ENCODE measurements at regions not wholly inside any gene's neighbourhood (a gene's known extent, or its start where the extent isn't known, plus 50 kb on each side); places are given as distances from the start of the nearest gene placed in this dataset.

DNA sequence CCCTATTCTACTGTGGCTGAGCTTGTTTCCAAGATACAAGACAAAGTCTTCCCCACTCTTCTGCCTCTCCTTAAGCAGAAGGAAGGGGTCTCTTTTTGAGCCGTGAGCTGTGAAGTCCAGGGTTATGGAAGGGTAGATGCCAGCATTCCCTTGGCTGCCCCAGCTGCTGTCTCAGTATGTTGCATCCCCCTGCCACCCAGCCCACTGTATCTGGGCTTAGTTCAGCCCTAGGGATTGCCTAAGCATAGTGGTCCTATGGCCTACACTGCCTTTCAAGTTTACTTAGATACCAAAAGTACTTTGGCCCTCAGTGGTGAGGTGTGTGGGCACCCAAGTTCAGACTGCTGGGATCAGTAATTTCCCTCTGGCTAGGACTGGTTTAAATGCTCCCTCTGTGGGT is 421.9 kb upstream of the KHDRBS2 start:
- H3K9me3 ChIP-seq: peaks cover 0 to 33% (median 0%) of the 10 kb centered on the region in 11 donors
- no peak overlapping the region for H3K27ac ChIP-seq
- TF ChIP-seq, protein P1, sequence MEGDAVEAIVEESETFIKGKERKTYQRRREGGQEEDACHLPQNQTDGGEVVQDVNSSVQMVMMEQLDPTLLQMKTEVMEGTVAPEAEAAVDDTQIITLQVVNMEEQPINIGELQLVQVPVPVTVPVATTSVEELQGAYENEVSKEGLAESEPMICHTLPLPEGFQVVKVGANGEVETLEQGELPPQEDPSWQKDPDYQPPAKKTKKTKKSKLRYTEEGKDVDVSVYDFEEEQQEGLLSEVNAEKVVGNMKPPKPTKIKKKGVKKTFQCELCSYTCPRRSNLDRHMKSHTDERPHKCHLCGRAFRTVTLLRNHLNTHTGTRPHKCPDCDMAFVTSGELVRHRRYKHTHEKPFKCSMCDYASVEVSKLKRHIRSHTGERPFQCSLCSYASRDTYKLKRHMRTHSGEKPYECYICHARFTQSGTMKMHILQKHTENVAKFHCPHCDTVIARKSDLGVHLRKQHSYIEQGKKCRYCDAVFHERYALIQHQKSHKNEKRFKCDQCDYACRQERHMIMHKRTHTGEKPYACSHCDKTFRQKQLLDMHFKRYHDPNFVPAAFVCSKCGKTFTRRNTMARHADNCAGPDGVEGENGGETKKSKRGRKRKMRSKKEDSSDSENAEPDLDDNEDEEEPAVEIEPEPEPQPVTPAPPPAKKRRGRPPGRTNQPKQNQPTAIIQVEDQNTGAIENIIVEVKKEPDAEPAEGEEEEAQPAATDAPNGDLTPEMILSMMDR (IDR thresholded peaks at IDR 0.05): no peak
- H3K36me3 ChIP-seq: no peaks in the 10 kb centered on the region
- intact Hi-C loops (cut with DNase I): no loop called here
- no peak for DNase-seq
- H3K4me1 ChIP-seq: no peaks in the 10 kb centered on the region
- 80 to 84% methylated on average over 1 of the region's 1 CpG for WGBS, 2 donors
- ATAC-seq: no peak
- no peak overlapping the region for H3K4me3 ChIP-seq
- no peaks in the 10 kb centered on the region for H3K27me3 ChIP-seq

GRCh38 chr6:62707156-62707555 is 421.1 kb upstream of the KHDRBS2 start:
- TF ChIP-seq, protein P1 (IDR thresholded peaks at IDR 0.05): no peak
- Histone ChIP-seq H3K27me3 (no peaks in the 10 kb centered on the region), H3K9me3 (peaks cover 0 to 33% (median 0%) of the 10 kb centered on the region in 11 donors), H3K27ac (no peak overlapping the region), H3K4me3 (no peak overlapping the region), H3K4me1 (no peaks in the 10 kb centered on the region), H3K36me3 (no peaks in the 10 kb centered on the region)
- intact Hi-C loops (cut with DNase I): no loop called here
- WGBS, 2 donors: 71 to 84% methylated on average over 1 of the region's 1 CpG
- DNase-seq: no peak
- ATAC-seq: no peak

DNA sequence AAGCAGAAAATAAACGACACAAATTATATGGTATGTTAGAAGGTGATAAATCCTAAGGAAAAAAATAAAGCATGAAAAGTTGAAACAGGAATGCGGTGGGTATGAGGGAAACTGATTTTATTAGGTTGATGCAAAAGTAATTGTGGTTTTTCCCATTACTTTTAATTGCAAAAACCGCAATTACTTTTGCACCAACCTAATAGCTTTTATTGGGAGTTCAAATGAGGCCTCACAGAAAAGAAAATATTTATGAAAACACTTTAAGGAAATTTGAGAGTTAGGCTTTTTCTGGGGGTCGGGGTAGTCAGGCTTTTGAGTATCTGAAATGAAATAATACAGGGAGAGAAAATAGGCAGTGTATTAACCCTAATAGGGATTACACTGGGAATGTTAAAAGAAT is 397.0 kb upstream of the KHDRBS2 start:
- WGBS, 2 donors: 72 to 73% methylated on average over 4 of the region's 4 CpGs
- H3K36me3 ChIP-seq: no peaks in the 10 kb centered on the region
- H3K4me3 ChIP-seq: no peak overlapping the region
- no peaks in the 10 kb centered on the region for H3K27me3 ChIP-seq
- H3K27ac ChIP-seq: no peak overlapping the region
- intact Hi-C loops (cut with DNase I): no loop called here
- no peaks in the 10 kb centered on the region for H3K4me1 ChIP-seq
- TF ChIP-seq, protein P1 (IDR thresholded peaks at IDR 0.05): no peak
- DNase-seq (no peak), ATAC-seq (no peak)
- H3K9me3 ChIP-seq: peaks cover 0 to 44% (median 9%) of the 10 kb centered on the region in 11 donors

DNA sequence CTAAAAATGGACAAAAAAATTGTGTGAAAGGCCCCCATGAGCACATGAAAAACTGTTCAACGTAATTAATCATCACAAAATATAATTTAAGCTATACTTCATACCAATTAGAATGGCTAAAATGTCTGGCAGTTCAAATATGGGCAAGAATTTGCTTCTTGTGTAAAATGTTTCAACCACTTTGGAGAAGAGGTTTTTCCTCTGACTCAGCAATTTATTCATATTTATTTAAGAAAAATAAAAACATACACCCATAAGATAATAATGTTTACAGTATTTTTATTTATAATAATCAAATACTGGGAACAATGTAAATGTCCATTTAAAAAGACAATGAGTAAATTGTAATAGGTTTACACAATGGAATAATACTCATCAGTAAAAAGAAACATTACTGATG is 395.1 kb upstream of the KHDRBS2 start:
- no peak for DNase-seq
- 21 to 31% methylated on average over 1 of the region's 1 CpG for WGBS, 2 donors
- Histone ChIP-seq H3K27ac (no peak overlapping the region), H3K4me1 (no peaks in the 10 kb centered on the region), H3K36me3 (no peaks in the 10 kb centered on the region), H3K4me3 (no peak overlapping the region), H3K27me3 (no peaks in the 10 kb centered on the region), H3K9me3 (peaks cover 0 to 55% (median 17%) of the 10 kb centered on the region in 11 donors)
- intact Hi-C loops (cut with DNase I): no loop called here
- ATAC-seq: no peak
- TF ChIP-seq, protein P1 (IDR thresholded peaks at IDR 0.05): no peak

- ATAC-seq: no peak
- H3K4me1 ChIP-seq: no peaks in the 10 kb centered on the region
- intact Hi-C loops (cut with DNase I): no loop called here
- peaks cover 0 to 20% (median 7%) of the 10 kb centered on the region in 11 donors for H3K9me3 ChIP-seq
- H3K27me3 ChIP-seq: no peaks in the 10 kb centered on the region
- no peak overlapping the region for H3K27ac ChIP-seq
- no peak for DNase-seq
- TF ChIP-seq, protein P1 (IDR thresholded peaks at IDR 0.05): no peak
- H3K4me3 ChIP-seq: no peak overlapping the region
- no peaks in the 10 kb centered on the region for H3K36me3 ChIP-seq
Measured at GRCh38 chr6:62672989-62673388, 387.0 kb upstream of the KHDRBS2 start.

Data from heart right ventricle (tissue), 16 donors.